ENCODE measurements at regions not wholly inside any gene's neighbourhood (a gene's known extent, or its start where the extent isn't known, plus 50 kb on each side); places are given as distances from the start of the nearest gene placed in this dataset.

DNA sequence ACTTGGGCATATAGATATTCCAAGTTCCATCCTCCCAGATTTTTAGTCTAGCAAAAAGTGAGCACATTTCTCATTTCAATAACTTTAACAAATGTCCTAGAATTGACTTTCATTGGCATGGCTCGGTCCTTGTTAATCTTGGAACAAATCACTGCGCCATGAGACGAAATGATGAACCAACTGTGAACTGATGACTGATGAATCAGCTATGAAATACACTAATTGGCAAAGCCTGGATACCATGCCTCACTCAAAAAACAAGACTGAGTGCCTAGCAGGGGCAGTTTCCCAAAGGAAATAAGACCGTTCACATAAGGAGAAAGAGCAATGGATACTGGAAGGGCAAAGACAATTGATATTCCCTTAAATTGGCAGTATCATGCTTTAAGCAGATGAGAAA, 248.6 kb upstream of the VEGFC start:
- H3K27ac ChIP-seq (ENCODE audit: low read depth, low read length): peak overlapping the region; percentile 17; the same call in 1 of the 2 replicates
- no peak overlapping the region for H3K4me3 ChIP-seq (ENCODE audit: low read depth, low read length)
- no peaks in the 10 kb centered on the region for H3K79me2 ChIP-seq (ENCODE audit: control insufficient read depth, insufficient read depth, low read length, unreplicated experiment)
- peaks cover 12% of the 10 kb centered on the region for H3K4me1 ChIP-seq (ENCODE audit: control insufficient read depth, insufficient read depth, low read length, unreplicated experiment)
- peak overlapping the region; percentile 31 for H2AFZ ChIP-seq (ENCODE audit: low read length, unreplicated experiment)
- H3K27me3 ChIP-seq (ENCODE audit: insufficient read depth, low read length): no peaks in the 10 kb centered on the region
- H3K36me3 ChIP-seq (ENCODE audit: insufficient read depth, low read length): no peaks in the 10 kb centered on the region

DNA sequence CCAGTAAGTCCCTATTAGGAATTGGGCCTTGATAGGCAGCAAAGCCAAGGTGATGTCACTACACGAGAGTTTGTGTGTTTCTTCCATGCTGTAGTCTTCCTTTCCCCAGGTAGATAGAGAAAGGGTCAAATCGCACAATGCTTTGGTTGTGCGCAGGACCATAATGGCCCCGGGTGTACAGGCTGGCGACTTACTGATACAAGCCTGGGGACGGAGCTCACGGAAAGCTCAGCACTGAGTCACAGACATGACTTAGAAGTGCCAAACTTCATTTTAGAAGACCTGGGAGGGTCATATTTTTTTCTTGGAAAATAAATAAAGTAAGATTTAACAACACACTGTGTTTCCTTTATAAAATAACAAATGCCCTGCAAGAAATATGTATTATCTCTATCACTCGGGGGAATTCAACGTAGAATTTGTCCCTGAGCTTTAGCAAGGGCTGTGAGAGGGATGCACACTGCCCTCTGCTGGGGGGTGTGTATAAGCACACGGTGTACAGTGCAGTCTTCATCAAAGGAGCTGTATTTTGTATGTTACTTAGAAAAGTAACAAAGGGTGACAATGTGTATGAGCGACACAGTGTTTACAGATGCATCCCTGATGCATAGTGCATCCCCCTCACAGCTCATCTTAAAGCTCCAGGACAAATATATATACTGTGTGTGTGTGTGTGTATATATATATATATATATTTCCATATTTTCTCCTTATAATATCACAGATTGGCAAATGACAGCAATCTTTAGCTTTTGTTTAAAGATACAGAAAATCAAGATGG, 254.5 kb upstream of the VEGFC start:
- Histone ChIP-seq H2AFZ (ENCODE audit: low read length, unreplicated experiment) (peak overlapping the region; percentile 44), H3K27me3 (ENCODE audit: insufficient read depth, low read length) (no peaks in the 10 kb centered on the region), H3K27ac (ENCODE audit: low read depth, low read length) (peak overlapping the region; percentile 20; the same call in 1 of the 2 replicates), H3K36me3 (ENCODE audit: insufficient read depth, low read length) (no peaks in the 10 kb centered on the region), H3K79me2 (ENCODE audit: control insufficient read depth, insufficient read depth, low read length, unreplicated experiment) (no peaks in the 10 kb centered on the region), H3K4me3 (ENCODE audit: low read depth, low read length) (no peak overlapping the region), H3K4me1 (ENCODE audit: control insufficient read depth, insufficient read depth, low read length, unreplicated experiment) (peaks cover 12% of the 10 kb centered on the region)

DNA sequence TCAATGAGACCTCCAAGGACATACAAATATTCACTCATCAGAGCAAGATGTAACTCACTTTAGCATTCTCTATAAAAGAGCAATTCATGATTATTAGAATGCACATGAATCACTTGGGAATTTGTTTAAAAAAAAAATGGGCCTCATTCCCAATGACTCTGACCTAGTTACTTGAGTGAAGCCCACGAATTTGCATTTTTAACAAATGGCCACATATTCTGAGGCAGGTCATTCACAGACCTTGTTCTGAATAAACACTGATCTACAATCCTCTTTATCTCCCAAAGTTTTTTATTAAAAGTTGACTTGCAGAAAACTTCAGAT, 255.1 kb upstream of the VEGFC start:
- no peak overlapping the region for H3K4me3 ChIP-seq (ENCODE audit: low read depth, low read length)
- peaks cover 12% of the 10 kb centered on the region for H3K4me1 ChIP-seq (ENCODE audit: control insufficient read depth, insufficient read depth, low read length, unreplicated experiment)
- no peaks in the 10 kb centered on the region for H3K27me3 ChIP-seq (ENCODE audit: insufficient read depth, low read length)
- H3K36me3 ChIP-seq (ENCODE audit: insufficient read depth, low read length): no peaks in the 10 kb centered on the region
- no peak overlapping the region for H3K27ac ChIP-seq (ENCODE audit: low read depth, low read length)
- no peaks in the 10 kb centered on the region for H3K79me2 ChIP-seq (ENCODE audit: control insufficient read depth, insufficient read depth, low read length, unreplicated experiment)
- H2AFZ ChIP-seq (ENCODE audit: low read length, unreplicated experiment): peak overlapping the region; percentile 44

DNA sequence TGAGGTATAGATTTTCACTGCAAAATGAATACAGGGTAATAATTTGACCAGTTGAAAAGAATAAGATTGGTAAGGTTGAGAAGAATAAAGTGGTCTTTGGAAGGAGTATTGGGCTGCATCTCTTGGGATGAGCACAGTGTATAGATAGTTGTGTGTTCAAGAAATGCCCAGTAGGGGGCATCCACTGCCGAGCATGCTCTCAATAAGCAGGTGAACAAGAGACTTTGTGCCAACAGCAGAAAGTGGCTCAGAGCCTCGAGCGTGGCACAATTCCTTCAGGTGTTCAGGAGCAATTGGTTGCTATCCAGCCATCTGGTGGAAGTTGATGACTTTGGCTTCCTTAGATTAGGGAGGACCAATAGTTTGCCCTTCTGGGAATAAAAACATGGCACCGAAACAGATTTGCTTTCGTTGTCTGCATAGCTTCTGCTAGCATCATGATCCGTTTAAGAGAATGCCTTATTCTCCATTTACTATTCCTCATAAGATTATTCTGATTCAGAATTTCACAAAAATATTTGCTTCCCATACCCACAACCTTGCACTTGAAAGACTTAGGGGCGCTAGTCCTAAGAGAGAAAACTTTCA, 258.1 kb upstream of the NEIL3 start:
- H3K36me3 ChIP-seq (ENCODE audit: insufficient read depth, low read length): no peaks in the 10 kb centered on the region
- no peaks in the 10 kb centered on the region for H3K27me3 ChIP-seq (ENCODE audit: insufficient read depth, low read length)
- H3K27ac ChIP-seq (ENCODE audit: low read depth, low read length): no peak overlapping the region
- H2AFZ ChIP-seq (ENCODE audit: low read length, unreplicated experiment): no peak overlapping the region
- no peaks in the 10 kb centered on the region for H3K79me2 ChIP-seq (ENCODE audit: control insufficient read depth, insufficient read depth, low read length, unreplicated experiment)
- peaks cover 12% of the 10 kb centered on the region for H3K4me1 ChIP-seq (ENCODE audit: control insufficient read depth, insufficient read depth, low read length, unreplicated experiment)
- no peak overlapping the region for H3K4me3 ChIP-seq (ENCODE audit: low read depth, low read length)

DNA sequence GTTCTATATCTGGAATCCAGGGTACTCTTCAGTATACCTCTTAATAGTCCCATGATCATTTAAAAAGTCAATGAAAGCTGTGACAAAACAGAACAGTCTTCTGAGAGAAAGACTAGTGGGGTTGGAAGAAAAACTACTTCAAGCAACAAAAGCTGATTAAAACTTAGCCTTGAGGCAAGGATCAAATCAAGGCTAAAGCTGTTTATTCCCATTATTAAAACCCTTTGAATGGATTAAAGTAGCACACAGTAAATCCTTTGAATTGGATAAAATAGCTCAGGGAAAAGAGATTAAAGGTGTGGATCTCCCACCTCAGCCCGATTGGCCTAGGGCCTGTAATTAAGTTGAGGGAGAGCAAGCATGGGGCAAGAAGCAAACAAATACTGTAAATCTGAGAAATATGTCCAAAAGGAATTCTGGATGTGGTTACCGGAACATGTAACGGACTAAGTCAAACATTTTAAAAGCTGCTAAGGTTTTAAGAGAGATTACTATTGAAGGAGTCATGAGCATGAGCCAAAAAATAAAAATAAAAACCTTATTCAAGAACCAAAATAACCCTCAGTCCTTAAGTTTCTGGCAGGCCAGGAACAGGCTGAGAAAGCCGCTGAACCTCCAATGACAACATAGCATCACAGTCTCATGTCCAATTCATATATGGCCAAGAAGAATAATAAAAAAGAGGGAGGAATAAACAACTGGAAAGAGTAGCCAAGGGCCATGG, 257.3 kb upstream of the NEIL3 start:
- Histone ChIP-seq H3K36me3 (ENCODE audit: insufficient read depth, low read length) (no peaks in the 10 kb centered on the region), H3K79me2 (ENCODE audit: control insufficient read depth, insufficient read depth, low read length, unreplicated experiment) (no peaks in the 10 kb centered on the region), H3K27ac (ENCODE audit: low read depth, low read length) (no peak overlapping the region), H3K27me3 (ENCODE audit: insufficient read depth, low read length) (no peaks in the 10 kb centered on the region), H3K4me3 (ENCODE audit: low read depth, low read length) (no peak overlapping the region), H3K4me1 (ENCODE audit: control insufficient read depth, insufficient read depth, low read length, unreplicated experiment) (peaks cover 8% of the 10 kb centered on the region), H2AFZ (ENCODE audit: low read length, unreplicated experiment) (no peak overlapping the region)

DNA sequence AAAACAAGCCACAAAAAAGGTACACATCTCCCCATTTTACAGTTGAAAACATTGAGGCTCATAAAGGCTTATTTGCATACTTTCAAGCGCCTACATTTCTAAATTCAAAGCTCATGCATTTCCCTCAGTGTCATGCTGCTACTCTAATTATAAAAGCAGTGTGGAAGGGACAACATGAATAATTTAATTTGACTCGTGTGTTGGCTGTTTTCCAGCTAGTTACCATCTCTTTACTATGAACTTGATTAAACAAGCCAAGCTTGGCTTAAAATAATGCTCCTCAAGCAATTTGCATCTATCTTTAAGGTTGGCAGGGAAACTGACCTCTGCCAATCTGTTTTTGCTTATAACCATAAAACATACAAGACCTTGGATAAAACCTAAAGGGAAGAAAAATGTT, 252.5 kb upstream of the NEIL3 start:
- H3K27ac ChIP-seq (ENCODE audit: low read depth, low read length): no peak overlapping the region
- no peaks in the 10 kb centered on the region for H3K27me3 ChIP-seq (ENCODE audit: insufficient read depth, low read length)
- H2AFZ ChIP-seq (ENCODE audit: low read length, unreplicated experiment): no peak overlapping the region
- no peaks in the 10 kb centered on the region for H3K4me1 ChIP-seq (ENCODE audit: control insufficient read depth, insufficient read depth, low read length, unreplicated experiment)
- H3K36me3 ChIP-seq (ENCODE audit: insufficient read depth, low read length): no peaks in the 10 kb centered on the region
- H3K4me3 ChIP-seq (ENCODE audit: low read depth, low read length): no peak overlapping the region
- H3K79me2 ChIP-seq (ENCODE audit: control insufficient read depth, insufficient read depth, low read length, unreplicated experiment): no peaks in the 10 kb centered on the region

DNA sequence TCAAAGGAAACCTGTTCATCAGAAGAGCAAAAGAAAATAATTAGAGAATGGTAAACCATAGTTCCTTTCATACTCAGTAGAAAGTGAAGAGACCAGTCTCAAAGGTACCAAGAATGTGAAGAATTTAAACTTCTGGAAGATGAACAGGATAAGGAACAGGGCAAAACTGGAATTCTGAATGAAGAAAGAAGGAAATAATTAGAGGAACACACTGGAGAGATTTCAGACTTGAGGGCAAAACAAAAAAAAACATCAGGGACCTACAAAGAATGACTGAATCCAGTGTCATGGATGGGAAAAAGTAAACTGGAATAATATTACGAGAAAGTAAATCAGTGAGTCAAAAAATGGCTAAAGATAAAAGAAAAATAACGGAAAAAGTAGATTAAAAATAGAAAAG, 245.6 kb upstream of the NEIL3 start:
- Histone ChIP-seq H3K27ac (ENCODE audit: low read depth, low read length) (no peak overlapping the region), H3K4me3 (ENCODE audit: low read depth, low read length) (no peak overlapping the region), H3K27me3 (ENCODE audit: insufficient read depth, low read length) (no peaks in the 10 kb centered on the region), H3K4me1 (ENCODE audit: control insufficient read depth, insufficient read depth, low read length, unreplicated experiment) (no peaks in the 10 kb centered on the region), H3K79me2 (ENCODE audit: control insufficient read depth, insufficient read depth, low read length, unreplicated experiment) (no peaks in the 10 kb centered on the region), H3K36me3 (ENCODE audit: insufficient read depth, low read length) (no peaks in the 10 kb centered on the region), H2AFZ (ENCODE audit: low read length, unreplicated experiment) (no peak overlapping the region)

DNA sequence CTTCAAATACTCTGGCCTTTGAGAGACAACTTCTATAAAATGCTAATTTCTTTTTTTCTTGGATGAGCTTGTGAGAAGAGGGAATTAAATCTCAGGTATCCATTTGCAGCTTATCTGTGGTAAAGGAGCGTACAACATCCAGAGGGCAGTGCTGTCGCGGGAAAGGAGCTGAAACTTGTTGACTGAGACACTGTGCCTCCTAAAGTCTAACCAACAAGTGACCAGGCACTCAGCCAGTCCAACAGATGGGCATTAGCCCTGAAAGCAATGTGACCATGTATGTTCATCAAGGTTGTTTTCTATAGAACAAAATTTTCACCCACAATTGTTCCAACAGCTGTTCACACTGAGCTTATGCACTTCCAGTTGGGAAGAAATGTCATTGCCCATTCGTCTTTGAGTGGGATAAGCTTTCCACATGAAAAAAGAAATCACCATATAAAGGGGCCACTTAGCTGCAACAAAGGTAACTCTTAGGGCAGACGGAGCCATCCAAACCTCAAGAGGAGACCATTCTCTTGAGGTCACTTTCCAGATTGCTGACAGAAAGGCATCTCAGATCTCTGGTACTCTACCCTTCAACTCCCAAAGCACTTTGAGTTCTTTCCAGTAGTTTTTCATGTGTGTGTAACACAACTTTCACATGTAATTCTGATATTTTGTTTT, 244.8 kb upstream of the NEIL3 start:
- Histone ChIP-seq H2AFZ (ENCODE audit: low read length, unreplicated experiment) (no peak overlapping the region), H3K4me3 (ENCODE audit: low read depth, low read length) (no peak overlapping the region), H3K4me1 (ENCODE audit: control insufficient read depth, insufficient read depth, low read length, unreplicated experiment) (no peaks in the 10 kb centered on the region), H3K27ac (ENCODE audit: low read depth, low read length) (no peak overlapping the region), H3K27me3 (ENCODE audit: insufficient read depth, low read length) (no peaks in the 10 kb centered on the region), H3K79me2 (ENCODE audit: control insufficient read depth, insufficient read depth, low read length, unreplicated experiment) (no peaks in the 10 kb centered on the region), H3K36me3 (ENCODE audit: insufficient read depth, low read length) (no peaks in the 10 kb centered on the region)

DNA sequence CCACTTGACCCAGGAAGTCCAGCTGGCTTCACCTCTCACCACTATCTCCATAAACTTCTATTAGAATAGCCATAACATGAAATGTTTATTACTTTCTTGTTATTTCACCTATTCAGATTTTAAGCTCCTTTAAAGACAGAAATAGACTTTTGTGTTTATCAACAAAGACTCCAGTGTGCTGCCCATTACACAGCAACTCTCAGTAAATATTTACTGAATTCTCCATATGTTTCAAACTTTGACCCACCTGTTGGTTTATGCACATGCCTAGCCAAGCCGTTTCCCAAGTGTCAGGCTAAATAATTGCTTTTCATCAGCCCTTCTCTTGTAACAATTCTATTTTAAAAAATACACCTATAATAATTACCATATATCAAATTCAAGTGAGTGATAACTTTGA, 242.9 kb upstream of the NEIL3 start:
- Histone ChIP-seq H2AFZ (ENCODE audit: low read length, unreplicated experiment) (no peak overlapping the region), H3K27me3 (ENCODE audit: insufficient read depth, low read length) (no peaks in the 10 kb centered on the region), H3K79me2 (ENCODE audit: control insufficient read depth, insufficient read depth, low read length, unreplicated experiment) (no peaks in the 10 kb centered on the region), H3K27ac (ENCODE audit: low read depth, low read length) (no peak overlapping the region), H3K4me1 (ENCODE audit: control insufficient read depth, insufficient read depth, low read length, unreplicated experiment) (no peaks in the 10 kb centered on the region), H3K36me3 (ENCODE audit: insufficient read depth, low read length) (no peaks in the 10 kb centered on the region), H3K4me3 (ENCODE audit: low read depth, low read length) (no peak overlapping the region)

DNA sequence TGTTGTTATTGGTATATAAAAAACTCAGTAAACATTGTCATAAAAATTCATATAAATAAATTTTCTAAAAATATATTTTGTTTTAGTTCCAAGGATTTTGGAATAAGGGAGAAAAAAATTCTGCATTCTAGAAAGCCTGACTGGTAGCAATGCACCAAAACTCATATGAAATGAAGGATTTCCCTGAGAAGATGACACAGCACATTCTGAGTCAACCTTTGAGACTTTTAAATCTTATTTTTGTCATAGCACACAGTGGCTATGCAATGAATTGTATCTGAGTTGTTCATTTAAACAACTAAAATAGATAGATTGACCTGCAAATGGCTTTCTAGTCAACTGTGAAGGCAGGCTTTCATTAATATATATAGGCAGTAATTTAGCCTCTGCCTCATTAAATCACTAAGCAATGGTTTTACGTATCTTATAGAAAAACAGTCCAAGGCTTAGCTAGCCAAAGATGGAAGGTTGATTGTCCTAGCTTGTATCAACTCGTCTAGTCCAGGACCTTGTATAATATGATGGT, 239.1 kb upstream of the NEIL3 start:
- Histone ChIP-seq H3K4me1 (ENCODE audit: control insufficient read depth, insufficient read depth, low read length, unreplicated experiment) (no peaks in the 10 kb centered on the region), H3K36me3 (ENCODE audit: insufficient read depth, low read length) (no peaks in the 10 kb centered on the region), H3K27ac (ENCODE audit: low read depth, low read length) (no peak overlapping the region), H2AFZ (ENCODE audit: low read length, unreplicated experiment) (no peak overlapping the region), H3K4me3 (ENCODE audit: low read depth, low read length) (no peak overlapping the region), H3K79me2 (ENCODE audit: control insufficient read depth, insufficient read depth, low read length, unreplicated experiment) (no peaks in the 10 kb centered on the region), H3K27me3 (ENCODE audit: insufficient read depth, low read length) (no peaks in the 10 kb centered on the region)

Measured in ACC112 (cell line).